ENCODE measurements at regions not wholly inside any gene's neighbourhood (a gene's known extent, or its start where the extent isn't known, plus 50 kb on each side); places are given as distances from the start of the nearest gene placed in this dataset.

- DNase-seq = no peak
These were observed 86.3 kb downstream of the HS3ST1 start for GRCh38 chr4:11342401-11342800.

- DNase-seq = no peak
These were observed 87.2 kb downstream of the HS3ST1 start for GRCh38 chr4:11341337-11342043.

GRCh38 chr4:11338956-11339782, 89.5 kb downstream of the HS3ST1 start:
- DNase-seq = peak; percentile 3

GRCh38 chr4:11337287-11337686, 91.4 kb downstream of the HS3ST1 start:
- no peak for DNase-seq

- no peak for DNase-seq
These were observed 92.3 kb downstream of the HS3ST1 start for GRCh38 chr4:11336435-11336834.

- DNase-seq = no peak
These were observed 93.8 kb downstream of the HS3ST1 start for GRCh38 chr4:11334887-11335286.

GRCh38 chr4:11328401-11328800, 100.3 kb downstream of the HS3ST1 start:
- no peak for DNase-seq

GRCh38 chr4:11326021-11326420, 102.7 kb downstream of the HS3ST1 start:
- no peak for DNase-seq

- no peak for DNase-seq
These were observed 104.9 kb downstream of the HS3ST1 start for GRCh38 chr4:11323771-11324170.

- no peak for DNase-seq
These were observed 115.3 kb downstream of the HS3ST1 start for GRCh38 chr4:11313157-11313943.

GRCh38 chr4:11312389-11312788, 116.3 kb downstream of the HS3ST1 start:
- no peak for DNase-seq

- no peak for DNase-seq
These were observed 127.5 kb downstream of the HS3ST1 start for GRCh38 chr4:11301075-11301660.

GRCh38 chr4:11299836-11300235, 128.9 kb downstream of the HS3ST1 start:
- DNase-seq = no peak

GRCh38 chr4:11299016-11299415, 129.7 kb downstream of the HS3ST1 start:
- DNase-seq = no peak

- no peak for DNase-seq
These were observed 130.2 kb downstream of the HS3ST1 start for GRCh38 chr4:11298451-11298850.

- no peak for DNase-seq
These were observed 131.1 kb downstream of the HS3ST1 start for GRCh38 chr4:11297627-11298026.

GRCh38 chr4:11297201-11297600, 131.5 kb downstream of the HS3ST1 start:
- no peak for DNase-seq

- DNase-seq = no peak
These were observed 134.8 kb downstream of the HS3ST1 start for GRCh38 chr4:11293866-11294265.

GRCh38 chr4:11287055-11287454, 141.6 kb downstream of the HS3ST1 start:
- no peak for DNase-seq

- no peak for DNase-seq
These were observed 142.2 kb downstream of the HS3ST1 start for GRCh38 chr4:11286533-11286932.

GRCh38 chr4:11281720-11282119, 147.0 kb downstream of the HS3ST1 start:
- no peak for DNase-seq

- no peak for DNase-seq
These were observed 157.4 kb downstream of the HS3ST1 start for GRCh38 chr4:11271263-11271662.

- DNase-seq = no peak
These were observed 160.5 kb downstream of the HS3ST1 start for GRCh38 chr4:11268149-11268548.

Data from NCI-H1092 (cell line).